ENCODE measurements at regions not wholly inside any gene's neighbourhood (a gene's known extent, or its start where the extent isn't known, plus 50 kb on each side); places are given as distances from the start of the nearest gene placed in this dataset.

DNA sequence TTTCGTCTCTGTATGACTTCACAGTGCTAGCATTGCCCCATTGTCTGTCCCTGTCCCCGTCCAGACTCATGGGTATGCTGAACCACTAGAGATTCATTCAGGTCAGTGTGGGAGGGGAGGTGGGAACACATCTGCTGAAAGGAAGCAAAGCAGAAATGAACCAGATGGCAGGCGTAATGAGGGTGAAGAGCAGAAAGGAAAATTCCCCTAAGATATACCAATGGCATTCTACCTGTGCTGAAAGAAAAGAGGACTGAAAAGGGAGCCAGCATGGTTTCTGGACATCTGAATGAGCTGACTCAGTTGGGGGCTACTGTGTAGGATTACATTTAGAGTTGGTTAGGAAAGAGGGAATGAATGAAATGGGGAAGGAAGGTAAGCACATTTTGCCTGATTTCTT is 678.7 kb downstream of the MAT2B start:
- TF ChIP-seq, protein P1, sequence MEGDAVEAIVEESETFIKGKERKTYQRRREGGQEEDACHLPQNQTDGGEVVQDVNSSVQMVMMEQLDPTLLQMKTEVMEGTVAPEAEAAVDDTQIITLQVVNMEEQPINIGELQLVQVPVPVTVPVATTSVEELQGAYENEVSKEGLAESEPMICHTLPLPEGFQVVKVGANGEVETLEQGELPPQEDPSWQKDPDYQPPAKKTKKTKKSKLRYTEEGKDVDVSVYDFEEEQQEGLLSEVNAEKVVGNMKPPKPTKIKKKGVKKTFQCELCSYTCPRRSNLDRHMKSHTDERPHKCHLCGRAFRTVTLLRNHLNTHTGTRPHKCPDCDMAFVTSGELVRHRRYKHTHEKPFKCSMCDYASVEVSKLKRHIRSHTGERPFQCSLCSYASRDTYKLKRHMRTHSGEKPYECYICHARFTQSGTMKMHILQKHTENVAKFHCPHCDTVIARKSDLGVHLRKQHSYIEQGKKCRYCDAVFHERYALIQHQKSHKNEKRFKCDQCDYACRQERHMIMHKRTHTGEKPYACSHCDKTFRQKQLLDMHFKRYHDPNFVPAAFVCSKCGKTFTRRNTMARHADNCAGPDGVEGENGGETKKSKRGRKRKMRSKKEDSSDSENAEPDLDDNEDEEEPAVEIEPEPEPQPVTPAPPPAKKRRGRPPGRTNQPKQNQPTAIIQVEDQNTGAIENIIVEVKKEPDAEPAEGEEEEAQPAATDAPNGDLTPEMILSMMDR (IDR thresholded peaks at IDR 0.05), result no peak
- TF ChIP-seq EZH2 (IDR thresholded peaks at IDR 0.05; ENCODE audit: borderline replicate concordance, insufficient read depth, low read depth, low read length, poor library complexity, severe bottlenecking), result no peak
